ENCODE measurements at regions not wholly inside any gene's neighbourhood (a gene's known extent, or its start where the extent isn't known, plus 50 kb on each side); places are given as distances from the start of the nearest gene placed in this dataset.

GRCh38 chr6:135797361-135797760 lies 54.1 kb upstream of the PDE7B start:
- no peak for TF ChIP-seq POLR2A (IDR thresholded peaks at IDR 0.05)
- TF ChIP-seq CTCF (IDR thresholded peaks at IDR 0.05): no peak
